Pancreas (tissue), 10 donors: ENCODE measurements at regions not wholly inside any gene's neighbourhood (a gene's known extent, or its start where the extent isn't known, plus 50 kb on each side); places are given as distances from the start of the nearest gene placed in this dataset.

ENCODE experiments used
- ATAC-seq, 4 donors: fragments of 200-7000 bp; cut with Tn5 transposase; one replicate each; pipeline versions ENCODE4 v1.8.0 to v1.9.1; 2020; ENCODE audit warnings: mild to moderate bottlenecking in 4 of 4, moderate library complexity in 4 of 4
- DNase-seq, 6 donors: peaks; one replicate each; pipeline ENCODE4 v3.0.0-alpha.2; 2020
- FAIRE-seq: peaks from 2 replicates; lab custom pipeline; 2012; peaks lifted over from hg19 to GRCh38; lab: Jason Lieb, UNC
- H3K27ac ChIP-seq, 4 donors: fragments of 200-600 bp; sonication (generic); 1 replicate in 3 of 4; 2 replicates in 1 of 4; pipeline versions ENCODE4 v1.5.0 to v1.8.0; 2020
- H3K27me3 ChIP-seq, 4 donors: fragments of 200-600 bp; one replicate each; pipeline ENCODE4 v1.8.0; 2021
- H3K36me3 ChIP-seq, 3 donors: fragments of 200-600 bp; sonication (generic) in 1 of 3; one replicate each; pipeline versions ENCODE4 v1.5.0 to v1.8.0; 2020 to 2021
- H3K4me1 ChIP-seq, 3 donors: fragments of 200-600 bp; one replicate each; pipeline ENCODE4 v1.8.0; 2021
- H3K4me3 ChIP-seq, 4 donors: fragments of 200-600 bp; sonication (generic) in 2 of 4; one replicate each; pipeline versions ENCODE4 v1.5.0 to v1.8.0; 2020 to 2021
- H3K9me3 ChIP-seq, 4 donors: fragments of 200-600 bp; one replicate each; pipeline ENCODE4 v1.8.0; 2021
- WGBS, 2 donors: extraction: QIAGEN DNeasy Blood & Tissue Kit; methylation state at CpG; one replicate each; pipeline ENCODE4 v1.1.7; 2013; 5-methylcytosine and 5-hydroxymethylcytosine counted together
- intact Hi-C, 3 donors: fragments of 100-400 bp; cut with DNase I; formaldehyde crosslinking; loops; one replicate each; pipeline versions ENCODE4 v1.11.1 to v1.14.2; 2022
- TF ChIP-seq, protein P1 (sequence below), 4 donors: fragments of 200-600 bp; sonication (generic) in 3 of 4; IDR thresholded peaks; one replicate each; pipeline versions ENCODE4 v1.5.0 to v1.8.0; 2021; ENCODE audit warnings: antibody characterized with exemption in 4 of 4
- donor health status: healthy with polysubstance abuse.
- donor health status: DM: no; HTN: no; CAD: no; lungs with moderate emphysema.
- donor health status: DM: no; HTN: no; CAD: no.
- donor health status: control.
- donor health status: control.
- donor health status: Bipolar disorder and iron deficiency.
- donor health status: DM: yes; HTN: yes; CAD: no.
- donor health status: DM: no; HTN: no; CAD: no.
- donor health status: DM: no; HTN: no; CAD: no.
- donor health status: DM: yes; HTN: yes; CAD: no.

DNA sequence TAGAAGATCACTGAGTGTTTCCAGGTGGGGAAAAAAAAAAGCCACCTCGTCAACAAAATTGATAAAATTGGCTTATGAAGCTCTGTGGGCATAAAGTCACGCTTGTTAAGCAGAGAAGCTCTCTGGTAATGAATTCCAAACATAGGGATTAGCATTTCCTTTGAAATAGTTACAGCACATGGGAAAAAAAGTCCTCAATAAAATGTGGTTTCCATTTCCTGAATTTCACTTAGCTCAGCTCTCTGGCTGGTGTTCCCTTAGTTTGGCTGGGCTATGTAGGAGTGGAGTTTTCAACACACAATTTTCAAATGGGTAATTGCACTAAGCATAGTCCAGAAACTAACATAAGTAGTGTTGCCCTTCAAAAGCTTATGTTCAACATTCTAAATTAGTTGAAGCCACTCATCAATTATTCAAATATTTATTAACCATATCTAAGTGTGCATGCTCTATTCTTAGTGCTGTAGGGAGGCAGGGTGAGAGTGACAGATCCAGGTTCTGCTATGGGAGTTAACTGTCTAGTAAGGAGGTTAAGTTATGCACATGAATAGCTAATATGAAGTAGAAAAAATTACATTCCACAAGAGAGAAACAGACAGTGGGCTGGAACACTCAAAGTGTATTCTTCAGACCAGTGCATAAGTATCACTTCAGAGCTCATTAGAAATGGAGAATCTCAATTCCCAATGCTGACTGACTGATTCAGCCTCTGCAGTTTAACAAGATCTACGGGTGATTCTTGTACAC, 445.7 kb downstream of the SMARCA1 start:
- Histone ChIP-seq H3K36me3 (no peaks in the 10 kb centered on the region), H3K27ac (no peak overlapping the region), H3K4me1 (no peaks in the 10 kb centered on the region), H3K9me3 (no peaks in the 10 kb centered on the region), H3K4me3 (no peak overlapping the region), H3K27me3 (no peaks in the 10 kb centered on the region)
- peak; percentile 9 for FAIRE-seq
- ATAC-seq = no peak
- intact Hi-C loops = no loop called here
- TF ChIP-seq, protein P1, sequence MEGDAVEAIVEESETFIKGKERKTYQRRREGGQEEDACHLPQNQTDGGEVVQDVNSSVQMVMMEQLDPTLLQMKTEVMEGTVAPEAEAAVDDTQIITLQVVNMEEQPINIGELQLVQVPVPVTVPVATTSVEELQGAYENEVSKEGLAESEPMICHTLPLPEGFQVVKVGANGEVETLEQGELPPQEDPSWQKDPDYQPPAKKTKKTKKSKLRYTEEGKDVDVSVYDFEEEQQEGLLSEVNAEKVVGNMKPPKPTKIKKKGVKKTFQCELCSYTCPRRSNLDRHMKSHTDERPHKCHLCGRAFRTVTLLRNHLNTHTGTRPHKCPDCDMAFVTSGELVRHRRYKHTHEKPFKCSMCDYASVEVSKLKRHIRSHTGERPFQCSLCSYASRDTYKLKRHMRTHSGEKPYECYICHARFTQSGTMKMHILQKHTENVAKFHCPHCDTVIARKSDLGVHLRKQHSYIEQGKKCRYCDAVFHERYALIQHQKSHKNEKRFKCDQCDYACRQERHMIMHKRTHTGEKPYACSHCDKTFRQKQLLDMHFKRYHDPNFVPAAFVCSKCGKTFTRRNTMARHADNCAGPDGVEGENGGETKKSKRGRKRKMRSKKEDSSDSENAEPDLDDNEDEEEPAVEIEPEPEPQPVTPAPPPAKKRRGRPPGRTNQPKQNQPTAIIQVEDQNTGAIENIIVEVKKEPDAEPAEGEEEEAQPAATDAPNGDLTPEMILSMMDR (IDR thresholded peaks at IDR 0.05) = no peak
- 35 to 43% methylated on average over 3 of the region's 3 CpGs for WGBS, 2 donors
- DNase-seq = no peak

GRCh38 chrX:129071390-129071789, 451.9 kb downstream of the SMARCA1 start:
- Histone ChIP-seq H3K27ac (no peak overlapping the region), H3K36me3 (no peaks in the 10 kb centered on the region), H3K4me3 (no peak overlapping the region), H3K27me3 (no peaks in the 10 kb centered on the region), H3K4me1 (no peaks in the 10 kb centered on the region), H3K9me3 (no peaks in the 10 kb centered on the region)
- intact Hi-C loops = no loop called here
- 5 to 17% methylated on average over 2 of the region's 2 CpGs for WGBS, 2 donors
- ATAC-seq (no peak), DNase-seq (no peak), FAIRE-seq (no peak)
- TF ChIP-seq, protein P1 (IDR thresholded peaks at IDR 0.05) = no peak

- TF ChIP-seq, protein P1 (IDR thresholded peaks at IDR 0.05) = no peak
- Histone ChIP-seq H3K27ac (no peak overlapping the region), H3K4me1 (no peaks in the 10 kb centered on the region), H3K36me3 (no peaks in the 10 kb centered on the region), H3K9me3 (no peaks in the 10 kb centered on the region), H3K4me3 (no peak overlapping the region), H3K27me3 (no peaks in the 10 kb centered on the region)
- no peak for ATAC-seq
- WGBS, 2 donors = 86 to 91% methylated on average over 1 of the region's 1 CpG
- DNase-seq = no peak
- intact Hi-C loops = no loop called here
- peak; percentile 99 for FAIRE-seq
Observed at GRCh38 chrX:129065895-129066294, 457.4 kb downstream of the SMARCA1 start.

DNA sequence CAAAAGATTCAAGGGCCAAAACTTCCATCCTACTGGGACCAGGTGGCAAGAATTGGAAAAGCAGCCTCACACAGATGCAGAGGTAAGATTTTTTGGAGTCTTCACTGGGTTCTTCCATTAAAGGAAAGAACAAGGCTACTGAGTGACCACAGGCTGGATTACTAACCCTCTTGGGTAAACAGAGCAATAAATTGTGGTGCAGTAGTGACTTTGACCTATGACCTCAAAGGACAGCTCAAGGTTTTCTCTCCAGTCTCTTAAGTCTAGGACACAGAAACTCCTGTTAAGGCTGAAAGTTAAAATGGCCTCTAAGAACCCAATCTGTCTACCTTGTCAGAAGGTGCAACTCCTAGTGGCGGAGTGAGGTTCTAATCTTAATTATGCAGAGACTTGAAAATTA, 464.9 kb downstream of the SMARCA1 start:
- H3K4me1 ChIP-seq = no peaks in the 10 kb centered on the region
- no peaks in the 10 kb centered on the region for H3K27me3 ChIP-seq
- no peak overlapping the region for H3K27ac ChIP-seq
- H3K9me3 ChIP-seq = no peaks in the 10 kb centered on the region
- 79 to 90% methylated on average over 1 of the region's 1 CpG for WGBS, 2 donors
- FAIRE-seq (no peak), ATAC-seq (no peak), DNase-seq (no peak)
- TF ChIP-seq, protein P1 (IDR thresholded peaks at IDR 0.05) = no peak
- intact Hi-C loops = no loop called here
- H3K4me3 ChIP-seq = no peak overlapping the region
- no peaks in the 10 kb centered on the region for H3K36me3 ChIP-seq

DNA sequence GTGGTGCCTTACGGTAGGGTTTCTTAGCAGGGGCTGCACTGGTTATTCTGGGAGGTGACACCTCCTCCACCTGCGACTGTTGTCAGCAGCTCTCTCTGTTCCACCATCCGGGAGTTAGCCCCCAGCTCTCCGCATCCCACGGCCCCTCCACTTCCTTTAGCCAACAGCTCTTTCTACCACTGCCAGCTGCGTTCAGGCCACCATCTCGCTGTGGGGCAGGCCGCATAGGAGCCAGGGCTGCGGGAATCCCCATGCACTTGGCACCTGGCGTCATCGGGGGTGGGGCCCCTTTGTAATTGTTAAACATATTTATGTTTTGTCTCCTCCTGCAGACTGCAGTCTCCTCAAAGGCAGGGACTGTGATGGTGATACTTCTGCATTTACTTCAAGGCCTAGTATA, 480.2 kb downstream of the SMARCA1 start:
- Histone ChIP-seq H3K4me1 (no peaks in the 10 kb centered on the region), H3K4me3 (no peak overlapping the region), H3K27ac (no peak overlapping the region), H3K27me3 (no peaks in the 10 kb centered on the region), H3K9me3 (no peaks in the 10 kb centered on the region), H3K36me3 (no peaks in the 10 kb centered on the region)
- 74 to 77% methylated on average over 11 of the region's 11 CpGs for WGBS, 2 donors
- FAIRE-seq (no peak), DNase-seq (peak in 1 of 6 donors; percentile 37), ATAC-seq (no peak)
- TF ChIP-seq, protein P1 (IDR thresholded peaks at IDR 0.05) = no peak
- intact Hi-C loops = no loop called here
